Breast epithelium (tissue), 4 donors: ENCODE measurements at regions not wholly inside any gene's neighbourhood (a gene's known extent, or its start where the extent isn't known, plus 50 kb on each side); places are given as distances from the start of the nearest gene placed in this dataset.

Experiments
- DNase-seq, 2 donors: peaks; one replicate each; pipeline ENCODE4 v3.0.0-alpha.2; 2019; ENCODE audit warnings: low spot score in 2 of 2
- H3K27ac ChIP-seq, 2 donors: fragments of 200-600 bp; sonication (generic) in 1 of 2; one replicate each; pipeline ENCODE4 v1.5.1; 2016 to 2019; ENCODE audit warnings: mild to moderate bottlenecking in 1 of 2
- H3K27me3 ChIP-seq, 2 donors: fragments of 200-600 bp; sonication (generic) in 1 of 2; one replicate each; pipeline versions ENCODE4 v1.5.1 to v1.6.0; 2017 to 2019; ENCODE audit warnings: control low read depth in 1 of 2, mild to moderate bottlenecking in 1 of 2
- H3K36me3 ChIP-seq: fragments of 200-600 bp; one replicate; pipeline ENCODE4 v1.5.1; 2019
- H3K4me1 ChIP-seq, 2 donors: fragments of 200-600 bp; sonication (generic); one replicate each; pipeline ENCODE4 v1.5.1; 2016 to 2019; ENCODE audit warnings: control low read depth in 1 of 2
- H3K4me3 ChIP-seq, 3 donors: fragments of 200-600 bp; sonication (generic); 1 replicate in 2 of 3; 2 replicates in 1 of 3; pipeline ENCODE4 v1.5.1; 2016 to 2019; ENCODE audit warnings: mild to moderate bottlenecking in 3 of 3, moderate library complexity in 2 of 3
- H3K9me3 ChIP-seq, 2 donors: fragments of 200-600 bp; sonication (generic) in 1 of 2; one replicate each; pipeline ENCODE4 v1.5.1; 2016 to 2019; ENCODE audit warnings: control low read depth in 1 of 2
- CTCF ChIP-seq, 3 donors: fragments of 450-650 bp; IDR thresholded peaks; one replicate each; pipeline ENCODE4 v1.5.1; 2016 to 2017; ENCODE audit warnings: antibody characterized with exemption in 3 of 3, mild to moderate bottlenecking in 3 of 3, moderate library complexity in 3 of 3
- POLR2A ChIP-seq: fragments of 450-650 bp; IDR thresholded peaks from one replicate; pipeline ENCODE4 v1.6.1; 2016; ENCODE audit warnings: antibody characterized with exemption, mild to moderate bottlenecking, moderate library complexity
- POLR2AphosphoS5 ChIP-seq, 3 donors: sonication (generic); formaldehyde crosslinking; IDR thresholded peaks; one replicate each; pipeline ENCODE4 v1.6.1; 2017; ENCODE audit warnings: antibody characterized with exemption in 3 of 3
- intact Hi-C: fragments of 100-400 bp; cut with DNase I; formaldehyde crosslinking; loops from one replicate; pipeline ENCODE4 v1.15.1; 2023; ENCODE audit warnings: low total_unique reads

GRCh38 chr3:163983940-163984339 lies 1094.4 kb downstream of the SI start:
- no peak for TF ChIP-seq POLR2AphosphoS5 (IDR thresholded peaks at IDR 0.05)
- TF ChIP-seq POLR2A: no peak
- TF ChIP-seq CTCF (IDR thresholded peaks at IDR 0.05): no peak
- no peaks in the 10 kb centered on the region for H3K4me1 ChIP-seq
- no peak for DNase-seq
- H3K36me3 ChIP-seq: no peaks in the 10 kb centered on the region
- H3K27ac ChIP-seq: no peak overlapping the region
- H3K27me3 ChIP-seq: no peaks in the 10 kb centered on the region
- no peak overlapping the region for H3K4me3 ChIP-seq
- intact Hi-C loops: no loop called here
- H3K9me3 ChIP-seq: no peaks in the 10 kb centered on the region

- no peaks in the 10 kb centered on the region for H3K36me3 ChIP-seq
- no peak overlapping the region for H3K4me3 ChIP-seq
- no peaks in the 10 kb centered on the region for H3K4me1 ChIP-seq
- H3K27ac ChIP-seq: no peak overlapping the region
- intact Hi-C loops: no loop called here
- H3K9me3 ChIP-seq: no peaks in the 10 kb centered on the region
- DNase-seq: no peak
- no peaks in the 10 kb centered on the region for H3K27me3 ChIP-seq
- TF ChIP-seq CTCF (IDR thresholded peaks at IDR 0.05) (no peak), POLR2AphosphoS5 (IDR thresholded peaks at IDR 0.05) (no peak), POLR2A (no peak)
These were observed 1106.4 kb downstream of the SI start for GRCh38 chr3:163971861-163972260.

GRCh38 chr3:163957072-163957471 lies 1121.2 kb downstream of the SI start:
- no peaks in the 10 kb centered on the region for H3K4me1 ChIP-seq
- no peaks in the 10 kb centered on the region for H3K9me3 ChIP-seq
- intact Hi-C loops: no loop called here
- no peak overlapping the region for H3K27ac ChIP-seq
- no peaks in the 10 kb centered on the region for H3K27me3 ChIP-seq
- TF ChIP-seq CTCF (IDR thresholded peaks at IDR 0.05): no peak
- TF ChIP-seq POLR2AphosphoS5 (IDR thresholded peaks at IDR 0.05): no peak
- no peak for TF ChIP-seq POLR2A
- no peaks in the 10 kb centered on the region for H3K36me3 ChIP-seq
- DNase-seq: no peak
- H3K4me3 ChIP-seq: no peak overlapping the region

GRCh38 chr3:163953526-163953925 lies 1124.8 kb downstream of the SI start:
- TF ChIP-seq POLR2A (no peak), CTCF (IDR thresholded peaks at IDR 0.05) (no peak), POLR2AphosphoS5 (IDR thresholded peaks at IDR 0.05) (no peak)
- Histone ChIP-seq H3K9me3 (no peaks in the 10 kb centered on the region), H3K4me3 (no peak overlapping the region), H3K27me3 (no peaks in the 10 kb centered on the region), H3K4me1 (no peaks in the 10 kb centered on the region), H3K36me3 (no peaks in the 10 kb centered on the region), H3K27ac (no peak overlapping the region)
- DNase-seq: no peak
- intact Hi-C loops: no loop called here

GRCh38 chr3:163952499-163952898 lies 1125.8 kb downstream of the SI start:
- H3K4me1 ChIP-seq: no peaks in the 10 kb centered on the region
- no peaks in the 10 kb centered on the region for H3K36me3 ChIP-seq
- TF ChIP-seq CTCF (IDR thresholded peaks at IDR 0.05) (no peak), POLR2A (no peak), POLR2AphosphoS5 (IDR thresholded peaks at IDR 0.05) (no peak)
- H3K27me3 ChIP-seq: no peaks in the 10 kb centered on the region
- no peaks in the 10 kb centered on the region for H3K9me3 ChIP-seq
- DNase-seq: no peak
- H3K27ac ChIP-seq: no peak overlapping the region
- intact Hi-C loops: no loop called here
- H3K4me3 ChIP-seq: no peak overlapping the region
